IMR-90 (cell line): ENCODE measurements at regions not wholly inside any gene's neighbourhood (a gene's known extent, or its start where the extent isn't known, plus 50 kb on each side); places are given as distances from the start of the nearest gene placed in this dataset.

Source experiments
- ATAC-seq: fragments of 200-7000 bp; cut with Tn5 transposase; 2 replicates; pipeline ENCODE4 v1.9.1; 2020; ENCODE audit warnings: low read depth, mild to moderate bottlenecking, moderate library complexity
- BruUV-seq: library from RNA; stranded (reverse); fragments of 400-500 nt; replicated peaks from 2 replicates; lab custom pipeline; 2021; lab: Mats Ljungman, UMichigan
- CTCF ChIA-PET: fragments of 300-600 bp; formaldehyde crosslinking; extraction: SDS; loops from one replicate; lab custom pipeline; 2021; ENCODE audit warnings: antibody characterized with exemption; lab: Yijun Ruan, JAX
- POLR2A ChIA-PET: fragments of 300-600 bp; sonication (Branson Sonifier 250); formaldehyde crosslinking; loops from one replicate; lab custom pipeline; 2022; ENCODE audit warnings: antibody characterized with exemption; ENCODE audit not compliant: unreplicated experiment; lab: Charles Lee
- DNase-seq: peaks from one replicate; pipeline ENCODE4 v3.0.0; 2013
- H2AFZ ChIP-seq: replicated peaks from 2 replicates; pipeline ENCODE3; 2013; ENCODE audit warnings: low read length, mild to moderate bottlenecking; ENCODE audit not compliant: poor library complexity
- H2AK5ac ChIP-seq: 2 replicates; pipeline ENCODE4 v1.6.1; 2013; ENCODE audit warnings: low read depth, low read length, inconsistent platforms
- H2AK9ac ChIP-seq: replicated peaks from 2 replicates; pipeline ENCODE3; 2013; ENCODE audit warnings: mild to moderate bottlenecking, low read depth, low read length, moderate library complexity; ENCODE audit not compliant: poor library complexity
- H2BK120ac ChIP-seq: 2 replicates; pipeline ENCODE4 v1.6.1; 2013; ENCODE audit warnings: low read depth, low read length, inconsistent platforms
- H2BK15ac ChIP-seq: 3 replicates; pipeline ENCODE4 v1.6.1; 2013; ENCODE audit warnings: low read depth, low read length, inconsistent platforms
- H2BK20ac ChIP-seq: 2 replicates; pipeline ENCODE4 v1.6.1; 2013; ENCODE audit warnings: low read depth, mild to moderate bottlenecking, inconsistent platforms, low read length, moderate library complexity
- H2BK5ac ChIP-seq: 2 replicates; pipeline ENCODE4 v1.6.1; 2013; ENCODE audit warnings: mild to moderate bottlenecking, low read depth, low read length, inconsistent platforms; ENCODE audit not compliant: poor library complexity, severe bottlenecking
- H3K14ac ChIP-seq: replicated peaks from 2 replicates; pipeline ENCODE4 v1.6.1; 2013; ENCODE audit warnings: low read depth, low read length, inconsistent platforms
- H3K18ac ChIP-seq: 2 replicates; pipeline ENCODE4 v1.6.1; 2013; ENCODE audit warnings: low read depth, low read length, control low read depth
- H3K23ac ChIP-seq: 2 replicates; pipeline ENCODE4 v1.6.1; 2013; ENCODE audit warnings: low read depth, low read length, inconsistent platforms
- H3K27ac ChIP-seq: 2 replicates; pipeline ENCODE4 v1.5.1; 2013; ENCODE audit warnings: mild to moderate bottlenecking, control low read depth, low read length; ENCODE audit not compliant: insufficient read depth
- H3K27me3 ChIP-seq: 2 replicates; pipeline ENCODE4 v1.6.1; 2013; ENCODE audit warnings: low read length; ENCODE audit not compliant: control insufficient read depth, insufficient read depth
- H3K36me3 ChIP-seq: 2 replicates; pipeline ENCODE4 v1.6.1; 2013; ENCODE audit warnings: low read length, mixed read lengths; ENCODE audit not compliant: control insufficient read depth, insufficient read depth
- H3K4ac ChIP-seq: 2 replicates; pipeline ENCODE4 v1.6.1; 2013; ENCODE audit warnings: low read depth, low read length, inconsistent platforms
- H3K4me1 ChIP-seq: 2 replicates; pipeline ENCODE4 v1.6.1; 2013; ENCODE audit warnings: low read length, mixed read lengths; ENCODE audit not compliant: control insufficient read depth, insufficient read depth
- H3K4me2 ChIP-seq: 2 replicates; pipeline ENCODE4 v1.6.1; 2013; ENCODE audit warnings: low read depth, mild to moderate bottlenecking, control low read depth, low read length, moderate library complexity
- H3K4me3 ChIP-seq: 2 replicates; pipeline ENCODE4 v1.5.1; 2013; ENCODE audit warnings: low read depth, mild to moderate bottlenecking, control low read depth, low read length, moderate library complexity; ENCODE audit not compliant: insufficient read depth
- H3K56ac ChIP-seq: 2 replicates; pipeline ENCODE4 v1.6.1; 2013; ENCODE audit warnings: low read length, inconsistent platforms; ENCODE audit not compliant: insufficient read depth; ENCODE audit errors: extremely low read depth
- H3K79me1 ChIP-seq, 2 experiments: 2 replicates each; pipeline ENCODE4 v1.6.1; 2013; ENCODE audit warnings: low read length in 2 of 2, inconsistent platforms in 1 of 2, low read depth in 1 of 2
- H3K9ac ChIP-seq: 2 replicates; pipeline ENCODE4 v1.6.1; 2013; ENCODE audit warnings: low read depth, low read length, control low read depth
- H3K9me1 ChIP-seq: 2 replicates; pipeline ENCODE4 v1.6.1; 2013; ENCODE audit warnings: low read length, inconsistent platforms; ENCODE audit not compliant: insufficient read depth
- H3K9me3 ChIP-seq: 2 replicates; pipeline ENCODE4 v1.6.1; 2013; ENCODE audit warnings: low read length; ENCODE audit not compliant: control insufficient read depth, insufficient read depth
- H4K20me1 ChIP-seq: 2 replicates; pipeline ENCODE4 v1.6.1; 2013; ENCODE audit warnings: low read length, inconsistent platforms; ENCODE audit not compliant: insufficient read depth
- H4K5ac ChIP-seq: 2 replicates; pipeline ENCODE4 v1.6.1; 2013; ENCODE audit warnings: mild to moderate bottlenecking, low read depth, low read length, control low read depth
- H4K8ac ChIP-seq, 2 experiments: 2 replicates each; pipeline ENCODE4 v1.6.1; 2013; ENCODE audit warnings: low read depth in 2 of 2, low read length in 2 of 2, control low read depth in 1 of 2, inconsistent platforms in 1 of 2
- H4K91ac ChIP-seq: 2 replicates; pipeline ENCODE4 v1.6.1; 2013; ENCODE audit warnings: low read depth, low read length, inconsistent platforms; ENCODE audit not compliant: insufficient read depth
- CHD1 ChIP-seq: IDR thresholded peaks from 2 replicates; pipeline ENCODE4 v1.6.1; 2012; ENCODE audit warnings: low read depth, low read length, improper control_type of control experiment
- CTCF ChIP-seq: conservative IDR thresholded peaks from 2 replicates; pipeline ENCODE4 v1.5.1; 2012; ENCODE audit warnings: mild to moderate bottlenecking, low read depth, low read length, improper control_type of control experiment
- ELK1 ChIP-seq: fragments of 150-350 bp; IDR thresholded peaks from 2 replicates; pipeline ENCODE4 v1.6.1; 2016; ENCODE audit warnings: low read depth, mild to moderate bottlenecking, low read length, moderate library complexity, borderline replicate concordance
- FOS ChIP-seq: fragments of 150-350 bp; IDR thresholded peaks from 2 replicates; pipeline ENCODE4 v1.6.1; 2016; ENCODE audit warnings: low read depth, low read length
- MAFK ChIP-seq: IDR thresholded peaks from 2 replicates; pipeline ENCODE4 v1.6.1; 2012; ENCODE audit warnings: low read depth, low read length, improper control_type of control experiment
- MXI1 ChIP-seq: IDR thresholded peaks from 2 replicates; pipeline ENCODE4 v1.6.1; 2012; ENCODE audit warnings: low read depth, mild to moderate bottlenecking, low read length, moderate library complexity, borderline replicate concordance
- POLR2A ChIP-seq: IDR thresholded peaks from 2 replicates; pipeline ENCODE4 v1.6.1; 2012; ENCODE audit warnings: mild to moderate bottlenecking, low read depth, low read length
- RAD21 ChIP-seq: IDR thresholded peaks from 2 replicates; pipeline ENCODE4 v1.6.1; 2012; ENCODE audit warnings: low read length, improper control_type of control experiment
- RCOR1 ChIP-seq: IDR thresholded peaks from 2 replicates; pipeline ENCODE4 v1.6.1; 2012; ENCODE audit warnings: mild to moderate bottlenecking, low read length, improper control_type of control experiment; ENCODE audit not compliant: insufficient replicate concordance
- WGBS, 2 experiments: methylation state at CpG; one replicate each; pipeline versions ENCODE4 v1.1.5 to v1.1.7; 2013; ENCODE audit warnings: missing lambda C conversion rate in 2 of 2; ENCODE audit not compliant: insufficient read length in 1 of 2; ENCODE audit errors: extremely low coverage in 2 of 2; 5-methylcytosine and 5-hydroxymethylcytosine counted together
- dilution Hi-C: fragments of 300-500 bp; cut with HindIII; formaldehyde crosslinking; loops from one replicate; pipeline ENCODE4 v1.14.3; 2018; ENCODE audit warnings: low sequenced_read_pairs; ENCODE audit not compliant: unreplicated experiment
- in situ Hi-C: fragments of 300-500 bp; cut with MboI; formaldehyde crosslinking; loops from 3 replicates; pipeline ENCODE4 v1.14.3; 2019; ENCODE audit warnings: low sequenced_read_pairs, inconsistent platforms, mixed read lengths
- intact Hi-C: fragments of 100-400 bp; cut with micrococcal nuclease; formaldehyde crosslinking; loops from 2 replicates; pipeline ENCODE4 v1.10.0; 2022

- peaks cover 7% of the 10 kb centered on the region for H3K9me3 ChIP-seq
- no peaks in the 10 kb centered on the region for H3K9me1 ChIP-seq
- no peaks in the 10 kb centered on the region for H4K20me1 ChIP-seq
- in situ Hi-C loops (no loop called here), dilution Hi-C loops (no loop called here), intact Hi-C loops (no loop called here)
- no peak overlapping the region for H2BK120ac ChIP-seq
- no peak overlapping the region for H3K4ac ChIP-seq
- no peak overlapping the region for H3K18ac ChIP-seq
- no peak overlapping the region for H3K56ac ChIP-seq
- H2BK20ac ChIP-seq = no peak overlapping the region
- no peaks in the 10 kb centered on the region for H3K36me3 ChIP-seq
- no peak overlapping the region for H3K9ac ChIP-seq
- ChIA-PET CTCF (no interaction called here), POLR2A (no interaction called here)
- H3K4me1 ChIP-seq = no peaks in the 10 kb centered on the region
- no peak overlapping the region for H2AFZ ChIP-seq
- TF ChIP-seq RCOR1 (no peak), MAFK (no peak), CHD1 (no peak), POLR2A (no peak), MXI1 (no peak), FOS (no peak), ELK1 (no peak), CTCF (no peak), RAD21 (no peak)
- H3K23ac ChIP-seq = no peak overlapping the region
- H4K8ac ChIP-seq = no peak overlapping the region
- no peaks in the 10 kb centered on the region for H3K79me1 ChIP-seq
- ATAC-seq (no peak), DNase-seq (no peak)
- no peak overlapping the region for H3K14ac ChIP-seq
- BruUV-seq = no TSS peak
- no peak overlapping the region for H2BK5ac ChIP-seq
- no peak overlapping the region for H3K27ac ChIP-seq
- H3K4me2 ChIP-seq = no peak overlapping the region
- H2BK15ac ChIP-seq = no peak overlapping the region
- H4K91ac ChIP-seq = no peak overlapping the region
- no peak overlapping the region for H2AK5ac ChIP-seq
- no peak overlapping the region for H2AK9ac ChIP-seq
- no CpG with 5 or more reads among the region's 2 CpGs for WGBS, 2 experiments
- no peaks in the 10 kb centered on the region for H3K27me3 ChIP-seq
- H3K4me3 ChIP-seq = no peak overlapping the region
- H4K5ac ChIP-seq = no peak overlapping the region
Observed at GRCh38 chr1:233549404-233549803, 64.5 kb upstream of the KCNK1 start.
